ENCODE measurements at regions not wholly inside any gene's neighbourhood (a gene's known extent, or its start where the extent isn't known, plus 50 kb on each side); places are given as distances from the start of the nearest gene placed in this dataset.

DNA sequence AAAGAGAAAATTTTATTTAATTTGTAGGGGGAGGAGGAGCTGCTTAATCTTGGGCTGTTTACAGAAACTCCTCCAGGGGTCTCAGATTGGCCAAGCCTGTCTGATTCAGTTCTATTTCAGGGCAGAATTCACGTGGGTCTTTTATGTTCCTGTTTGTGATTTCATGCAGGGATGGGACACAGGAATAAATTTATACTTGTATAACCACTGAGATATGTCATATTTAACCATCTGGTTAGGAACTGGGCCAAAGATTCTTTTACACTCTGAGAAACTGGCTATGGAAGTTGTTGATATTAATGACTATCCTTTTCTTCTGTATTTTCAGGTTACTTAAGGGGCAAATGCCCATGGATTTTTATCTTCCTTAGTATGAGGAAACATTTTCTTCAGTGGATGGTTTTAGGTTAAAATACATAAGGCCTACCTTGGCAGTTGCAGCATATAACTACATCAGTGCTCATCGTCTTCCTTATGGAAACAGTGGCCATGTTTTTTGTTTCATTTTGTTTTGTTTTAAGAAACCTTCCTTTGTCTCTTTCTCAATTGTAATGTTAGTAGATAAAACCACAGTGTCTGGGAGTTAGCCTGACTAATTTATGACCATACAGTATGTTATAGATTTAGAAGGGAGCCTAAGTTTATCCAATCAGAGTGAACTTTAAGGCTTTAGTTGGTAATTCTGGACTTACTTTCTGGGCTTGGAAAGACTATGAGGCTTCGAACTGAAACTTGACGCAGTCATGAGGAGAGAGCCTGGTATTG is 132.4 kb upstream of the ANO3 start:
- no peak overlapping the region for H3K27ac ChIP-seq (replicated peaks)

DNA sequence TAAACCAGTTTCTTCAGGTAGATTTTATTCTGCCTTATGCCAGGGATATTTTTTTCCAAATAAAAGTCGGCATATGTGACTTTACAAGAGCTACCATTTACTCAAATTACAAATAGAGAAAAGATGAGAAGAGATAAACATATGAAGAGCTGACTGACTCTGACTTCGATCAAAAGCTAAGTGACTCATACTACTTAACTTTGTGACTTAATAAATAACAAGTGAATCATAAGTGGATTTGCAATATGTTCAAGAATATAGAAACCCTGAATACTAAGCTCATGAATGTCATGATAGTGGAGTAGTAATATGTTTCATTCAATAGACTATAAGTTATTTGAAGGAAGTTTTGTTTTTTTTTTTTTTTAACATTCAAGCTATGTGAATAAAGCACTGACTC is 130.5 kb upstream of the ANO3 start:
- no peak for DNase-seq (ENCODE audit: low read depth in 1 of 2, low spot score in 1 of 2)
- Histone ChIP-seq H3K4me3 (replicated peaks; ENCODE audit: insufficient read depth, low read length) (no peak overlapping the region), H3K27ac (replicated peaks) (no peak overlapping the region), H3K27me3 (ENCODE audit: insufficient read depth, poor library complexity, severe bottlenecking) (no peaks in the 10 kb centered on the region)
- TF ChIP-seq GABPA (IDR thresholded peaks at IDR 0.05; ENCODE audit: low read depth), result no peak
- TF ChIP-seq, protein P1, sequence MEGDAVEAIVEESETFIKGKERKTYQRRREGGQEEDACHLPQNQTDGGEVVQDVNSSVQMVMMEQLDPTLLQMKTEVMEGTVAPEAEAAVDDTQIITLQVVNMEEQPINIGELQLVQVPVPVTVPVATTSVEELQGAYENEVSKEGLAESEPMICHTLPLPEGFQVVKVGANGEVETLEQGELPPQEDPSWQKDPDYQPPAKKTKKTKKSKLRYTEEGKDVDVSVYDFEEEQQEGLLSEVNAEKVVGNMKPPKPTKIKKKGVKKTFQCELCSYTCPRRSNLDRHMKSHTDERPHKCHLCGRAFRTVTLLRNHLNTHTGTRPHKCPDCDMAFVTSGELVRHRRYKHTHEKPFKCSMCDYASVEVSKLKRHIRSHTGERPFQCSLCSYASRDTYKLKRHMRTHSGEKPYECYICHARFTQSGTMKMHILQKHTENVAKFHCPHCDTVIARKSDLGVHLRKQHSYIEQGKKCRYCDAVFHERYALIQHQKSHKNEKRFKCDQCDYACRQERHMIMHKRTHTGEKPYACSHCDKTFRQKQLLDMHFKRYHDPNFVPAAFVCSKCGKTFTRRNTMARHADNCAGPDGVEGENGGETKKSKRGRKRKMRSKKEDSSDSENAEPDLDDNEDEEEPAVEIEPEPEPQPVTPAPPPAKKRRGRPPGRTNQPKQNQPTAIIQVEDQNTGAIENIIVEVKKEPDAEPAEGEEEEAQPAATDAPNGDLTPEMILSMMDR (IDR thresholded peaks at IDR 0.05; ENCODE audit: insufficient read depth, low read length), result no peak
- TF ChIP-seq, protein P2, sequence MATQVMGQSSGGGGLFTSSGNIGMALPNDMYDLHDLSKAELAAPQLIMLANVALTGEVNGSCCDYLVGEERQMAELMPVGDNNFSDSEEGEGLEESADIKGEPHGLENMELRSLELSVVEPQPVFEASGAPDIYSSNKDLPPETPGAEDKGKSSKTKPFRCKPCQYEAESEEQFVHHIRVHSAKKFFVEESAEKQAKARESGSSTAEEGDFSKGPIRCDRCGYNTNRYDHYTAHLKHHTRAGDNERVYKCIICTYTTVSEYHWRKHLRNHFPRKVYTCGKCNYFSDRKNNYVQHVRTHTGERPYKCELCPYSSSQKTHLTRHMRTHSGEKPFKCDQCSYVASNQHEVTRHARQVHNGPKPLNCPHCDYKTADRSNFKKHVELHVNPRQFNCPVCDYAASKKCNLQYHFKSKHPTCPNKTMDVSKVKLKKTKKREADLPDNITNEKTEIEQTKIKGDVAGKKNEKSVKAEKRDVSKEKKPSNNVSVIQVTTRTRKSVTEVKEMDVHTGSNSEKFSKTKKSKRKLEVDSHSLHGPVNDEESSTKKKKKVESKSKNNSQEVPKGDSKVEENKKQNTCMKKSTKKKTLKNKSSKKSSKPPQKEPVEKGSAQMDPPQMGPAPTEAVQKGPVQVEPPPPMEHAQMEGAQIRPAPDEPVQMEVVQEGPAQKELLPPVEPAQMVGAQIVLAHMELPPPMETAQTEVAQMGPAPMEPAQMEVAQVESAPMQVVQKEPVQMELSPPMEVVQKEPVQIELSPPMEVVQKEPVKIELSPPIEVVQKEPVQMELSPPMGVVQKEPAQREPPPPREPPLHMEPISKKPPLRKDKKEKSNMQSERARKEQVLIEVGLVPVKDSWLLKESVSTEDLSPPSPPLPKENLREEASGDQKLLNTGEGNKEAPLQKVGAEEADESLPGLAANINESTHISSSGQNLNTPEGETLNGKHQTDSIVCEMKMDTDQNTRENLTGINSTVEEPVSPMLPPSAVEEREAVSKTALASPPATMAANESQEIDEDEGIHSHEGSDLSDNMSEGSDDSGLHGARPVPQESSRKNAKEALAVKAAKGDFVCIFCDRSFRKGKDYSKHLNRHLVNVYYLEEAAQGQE (IDR thresholded peaks at IDR 0.05; ENCODE audit: insufficient replicate concordance, low read depth), result no peak

More for the DNA sequence above, 132.4 kb upstream of the ANO3 start:
- DNase-seq (ENCODE audit: low read depth in 1 of 2, low spot score in 1 of 2), result no peak
- H3K27me3 ChIP-seq (ENCODE audit: insufficient read depth, poor library complexity, severe bottlenecking), result no peaks in the 10 kb centered on the region
- TF ChIP-seq POLR2AphosphoS5 (IDR thresholded peaks at IDR 0.05; ENCODE audit: low read depth) (no peak), SPI1 (IDR thresholded peaks at IDR 0.05; ENCODE audit: borderline replicate concordance, low read depth) (no peak), GABPA (IDR thresholded peaks at IDR 0.05; ENCODE audit: low read depth) (no peak)
- TF ChIP-seq, protein P2 (IDR thresholded peaks at IDR 0.05; ENCODE audit: insufficient replicate concordance, low read depth), result no peak
- TF ChIP-seq, protein P1 (IDR thresholded peaks at IDR 0.05; ENCODE audit: insufficient read depth, low read length), result no peak
- H3K4me3 ChIP-seq (replicated peaks; ENCODE audit: insufficient read depth, low read length), result no peak overlapping the region

- DNase-seq (ENCODE audit: low read depth in 1 of 2, low spot score in 1 of 2), result no peak
- TF ChIP-seq SPI1 (IDR thresholded peaks at IDR 0.05; ENCODE audit: borderline replicate concordance, low read depth) (no peak), POLR2AphosphoS5 (IDR thresholded peaks at IDR 0.05; ENCODE audit: low read depth) (no peak), GABPA (IDR thresholded peaks at IDR 0.05; ENCODE audit: low read depth) (no peak)
- TF ChIP-seq, protein P1 (IDR thresholded peaks at IDR 0.05; ENCODE audit: insufficient read depth, low read length), result no peak
- TF ChIP-seq, protein P2 (IDR thresholded peaks at IDR 0.05; ENCODE audit: insufficient replicate concordance, low read depth), result no peak
- no peaks in the 10 kb centered on the region for H3K27me3 ChIP-seq (ENCODE audit: insufficient read depth, poor library complexity, severe bottlenecking)
Measured at GRCh38 chr11:26202754-26203153, 129.2 kb upstream of the ANO3 start.

More at GRCh38 chr11:26202754-26203153, 129.2 kb upstream of the ANO3 start:
- Histone ChIP-seq H3K4me3 (replicated peaks; ENCODE audit: insufficient read depth, low read length) (no peak overlapping the region), H3K27ac (replicated peaks) (no peak overlapping the region)
